HG03432 (cell line): ENCODE measurements at regions not wholly inside any gene's neighbourhood (a gene's known extent, or its start where the extent isn't known, plus 50 kb on each side); places are given as distances from the start of the nearest gene placed in this dataset.

Source experiments
- ATAC-seq: cut with Tn5 transposase; IDR thresholded peaks from one replicate; pipeline ENCODE4 v1.9.1; 2021; ENCODE audit warnings: mild to moderate bottlenecking, moderate library complexity; ENCODE audit not compliant: unreplicated experiment

- ATAC-seq = no peak
Measured at GRCh38 chr16:85319984-85320440, 207.7 kb upstream of the CIBAR2 start.

DNA sequence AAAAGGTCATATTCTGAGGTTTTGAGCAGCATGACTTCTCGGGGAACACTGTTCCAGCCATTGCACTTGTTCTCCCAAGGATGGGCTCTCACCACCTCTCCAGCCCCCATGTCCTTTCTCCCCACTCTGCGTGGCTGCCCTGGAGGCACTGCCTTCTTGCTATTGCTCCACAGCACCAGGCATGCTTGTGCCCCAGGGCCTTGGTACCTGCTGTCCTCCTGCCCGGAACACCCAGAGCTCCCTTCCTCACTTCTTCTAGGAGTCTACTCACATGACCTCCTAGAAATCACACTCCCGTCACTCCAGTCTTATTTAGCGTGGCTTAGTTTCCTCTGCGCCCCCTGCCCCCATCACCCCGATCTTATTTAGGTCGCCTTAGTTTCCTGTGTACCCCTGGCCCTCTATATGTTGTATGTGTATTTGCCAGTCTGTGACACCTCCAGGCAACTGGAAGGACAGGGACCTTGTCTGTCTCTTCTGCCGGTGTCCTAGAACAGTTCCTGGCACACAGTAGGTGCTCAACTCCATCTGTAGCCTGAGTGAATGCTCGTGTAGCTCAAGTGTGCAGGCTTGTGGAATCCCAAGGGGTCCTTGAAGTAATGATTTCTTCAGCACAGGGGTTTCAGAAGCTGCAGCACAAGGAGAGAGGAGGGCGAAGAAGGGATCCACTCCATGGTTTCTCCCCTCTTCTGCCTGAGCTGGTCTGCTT is 208.6 kb upstream of the CIBAR2 start:
- ATAC-seq = no peak

GRCh38 chr16:85321509-85322271 is 209.4 kb upstream of the CIBAR2 start:
- ATAC-seq = no peak

DNA sequence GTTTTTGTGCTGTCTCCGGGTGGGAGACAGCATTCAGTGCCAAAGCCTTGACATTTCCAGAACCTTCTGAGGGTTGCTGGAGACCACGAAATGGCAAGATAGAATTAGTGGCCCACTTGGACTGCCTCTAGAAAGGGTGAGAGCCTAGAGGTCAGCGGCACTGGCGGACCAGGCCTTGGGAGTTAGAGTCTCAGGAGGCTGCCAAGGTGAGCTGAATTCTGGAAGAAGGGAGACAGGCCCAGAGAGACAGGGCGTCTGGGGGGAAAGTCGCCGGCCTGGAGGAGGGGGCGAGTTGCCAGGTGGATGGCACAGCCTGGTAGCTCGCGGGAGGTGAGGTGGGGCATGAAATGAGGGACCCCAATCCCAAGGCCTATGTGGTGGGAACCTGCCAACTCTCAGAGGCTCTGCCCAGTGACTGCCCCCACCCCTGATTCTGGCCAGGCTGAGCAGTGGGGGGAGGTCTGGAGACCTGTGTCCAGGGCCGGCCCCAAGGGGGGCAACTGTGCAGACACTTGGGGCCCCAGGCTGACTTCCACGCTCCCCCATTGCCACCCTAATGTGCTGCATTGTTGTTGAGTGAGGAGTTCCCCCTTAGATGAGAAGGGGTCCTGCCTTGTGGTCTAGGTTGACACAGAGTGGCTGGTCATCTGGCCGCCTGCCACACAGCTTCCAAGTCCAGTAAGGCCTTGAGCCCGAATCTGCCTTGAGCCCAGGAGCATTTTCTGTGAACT is 211.1 kb upstream of the CIBAR2 start:
- no peak for ATAC-seq

GRCh38 chr16:85323961-85324253 is 211.6 kb upstream of the CIBAR2 start:
- ATAC-seq = no peak

DNA sequence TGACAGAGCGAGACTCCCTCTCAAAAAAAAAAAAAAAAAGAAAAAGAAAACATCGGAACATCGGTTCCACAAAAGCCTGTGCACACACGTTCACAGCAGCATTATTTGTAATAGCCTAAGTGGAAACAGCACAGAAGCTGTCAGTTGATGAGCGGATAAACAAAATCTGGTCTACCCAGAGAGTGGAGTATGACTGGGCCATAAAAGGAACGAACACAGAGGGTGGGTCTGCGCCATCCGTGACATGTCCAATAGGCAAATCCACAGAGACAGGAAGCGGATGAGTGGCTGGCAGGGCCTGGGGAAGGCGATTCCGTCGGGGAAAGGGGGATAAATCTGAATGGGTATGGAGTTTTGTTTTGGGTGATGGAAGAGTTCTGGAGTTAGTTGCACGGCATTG is 212.2 kb upstream of the CIBAR2 start:
- ATAC-seq = no peak

DNA sequence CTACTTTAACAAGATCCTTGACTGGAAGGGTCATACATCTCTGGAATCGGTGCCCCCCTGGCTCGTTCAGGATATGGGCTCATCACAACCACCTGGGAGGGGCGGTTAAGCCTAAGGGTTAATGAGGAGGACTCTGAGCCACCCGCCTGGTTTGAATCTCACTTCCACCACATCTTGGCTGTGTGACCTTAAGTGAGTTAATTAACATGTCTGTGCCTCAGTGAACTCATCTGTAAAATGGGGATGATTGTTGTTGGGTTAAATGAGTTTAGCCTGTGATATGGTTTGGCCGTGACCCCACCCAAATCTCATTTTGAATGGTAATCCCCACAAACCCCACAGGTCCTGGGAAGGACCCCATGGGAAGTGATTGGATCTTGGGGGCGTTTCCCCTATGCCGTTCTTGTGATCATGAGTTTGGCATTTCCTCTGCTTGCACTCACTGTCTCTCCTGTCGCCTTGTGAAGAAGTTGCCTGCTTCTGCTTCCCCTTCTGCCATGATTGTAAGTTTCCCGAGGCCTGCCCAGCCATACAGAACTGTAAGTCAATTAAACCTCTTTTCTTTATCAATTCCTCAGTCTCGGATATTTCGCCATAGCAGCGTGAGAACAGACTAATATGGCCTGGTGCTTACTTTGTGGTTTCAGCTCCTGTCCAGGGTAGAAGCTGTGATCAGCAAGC is 214.0 kb upstream of the CIBAR2 start:
- no peak for ATAC-seq

DNA sequence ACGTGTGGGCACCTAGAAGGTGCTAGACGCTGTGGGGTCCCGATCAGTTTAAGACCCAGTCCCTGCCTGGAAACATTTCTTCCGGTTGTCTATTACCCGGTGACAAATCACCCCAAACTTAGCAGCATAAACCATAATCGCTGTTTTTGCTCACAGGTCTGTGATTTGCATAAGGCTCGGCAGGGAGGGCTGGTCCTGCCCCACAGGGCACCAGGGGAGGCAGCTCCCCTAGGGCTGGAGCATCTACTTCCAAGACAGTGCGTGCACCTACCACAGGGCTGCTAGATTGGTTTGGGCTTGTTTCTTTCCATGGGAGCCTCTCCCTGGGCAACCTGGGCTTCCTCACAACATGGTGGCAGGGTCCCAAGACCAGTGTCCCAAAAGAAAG is 214.5 kb upstream of the CIBAR2 start:
- ATAC-seq = no peak

DNA sequence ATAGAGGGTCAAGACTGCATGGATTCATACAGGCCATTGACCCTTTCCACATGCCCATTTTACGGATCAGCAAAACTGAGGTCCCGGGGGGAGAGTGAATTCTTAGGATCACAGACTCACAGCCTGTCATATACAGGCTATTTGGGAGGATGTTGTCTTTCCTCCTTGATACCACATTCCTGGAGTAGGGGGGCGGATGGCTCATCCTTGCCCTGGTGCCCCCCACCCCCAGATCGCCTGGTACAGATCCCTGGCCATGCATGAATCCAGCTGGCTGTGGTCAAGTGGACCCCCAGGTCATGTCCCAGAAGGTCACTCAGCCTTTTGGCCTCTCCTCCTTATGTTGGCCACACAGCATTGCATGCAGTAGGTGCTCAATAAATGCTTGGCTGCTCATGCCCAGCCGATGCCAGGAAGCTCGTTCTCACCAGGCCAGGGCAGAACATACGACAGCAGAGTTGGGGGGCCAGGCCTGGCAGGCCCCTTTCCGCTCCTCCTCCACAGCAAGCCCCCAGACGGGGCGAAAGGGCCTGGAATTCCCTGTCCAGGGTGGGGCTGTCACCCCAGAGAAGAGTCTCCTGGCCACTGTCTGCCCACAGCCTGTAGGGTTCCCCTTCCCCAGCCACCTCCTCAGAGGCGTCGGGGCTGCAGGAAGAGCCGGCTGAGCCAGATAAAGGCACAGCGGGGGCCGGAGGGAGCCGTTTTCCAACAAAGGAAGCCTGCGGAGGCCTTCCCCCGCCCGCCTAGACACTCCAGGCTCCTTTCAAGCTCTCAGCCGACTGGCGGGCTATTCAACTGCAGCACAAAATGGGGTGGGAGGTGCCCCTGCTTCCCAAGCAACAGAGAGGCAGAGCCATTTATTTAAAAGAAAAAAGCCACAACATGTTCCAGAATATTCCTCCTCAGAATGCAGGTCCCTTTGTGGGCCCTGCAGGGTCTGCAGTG is 215.7 kb upstream of the CIBAR2 start:
- no peak for ATAC-seq

- ATAC-seq = no peak
Measured at GRCh38 chr16:85328676-85329058, 216.4 kb upstream of the CIBAR2 start.

GRCh38 chr16:85329059-85329812 is 217.0 kb upstream of the CIBAR2 start:
- ATAC-seq = no peak

DNA sequence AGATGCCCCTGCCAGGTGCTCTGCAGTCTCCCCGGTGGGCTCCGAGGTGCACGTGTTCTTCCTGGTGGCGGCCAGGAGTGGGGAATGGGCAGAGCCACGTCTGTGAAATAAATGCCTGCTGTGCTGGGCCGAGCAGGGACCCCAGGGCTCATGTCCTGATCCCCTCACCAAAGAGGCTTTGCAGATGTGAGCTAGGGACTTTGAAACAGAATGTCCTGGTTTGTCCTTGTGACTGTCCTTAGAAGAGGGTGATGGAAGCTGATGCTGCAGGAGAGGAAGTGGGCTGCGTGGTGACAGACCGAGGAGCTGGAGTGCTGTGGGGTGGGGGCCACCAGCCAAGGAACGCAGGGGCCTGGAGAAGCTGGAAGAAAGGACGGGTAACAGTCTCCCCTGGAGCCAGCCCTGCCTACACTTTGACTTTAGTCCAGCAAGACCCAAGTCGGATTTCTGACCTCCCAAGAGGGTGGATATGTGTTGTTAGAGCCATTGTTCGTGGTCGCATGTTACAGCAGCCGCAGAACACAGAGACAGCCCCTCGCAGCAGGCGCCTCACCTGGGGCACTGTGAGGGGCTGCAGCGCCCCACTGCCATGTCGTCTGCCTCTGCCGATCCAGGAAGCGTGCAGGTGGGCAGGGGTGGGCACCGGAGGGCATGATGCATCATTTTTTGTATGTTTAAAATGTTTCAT is 217.9 kb upstream of the CIBAR2 start:
- ATAC-seq = no peak

DNA sequence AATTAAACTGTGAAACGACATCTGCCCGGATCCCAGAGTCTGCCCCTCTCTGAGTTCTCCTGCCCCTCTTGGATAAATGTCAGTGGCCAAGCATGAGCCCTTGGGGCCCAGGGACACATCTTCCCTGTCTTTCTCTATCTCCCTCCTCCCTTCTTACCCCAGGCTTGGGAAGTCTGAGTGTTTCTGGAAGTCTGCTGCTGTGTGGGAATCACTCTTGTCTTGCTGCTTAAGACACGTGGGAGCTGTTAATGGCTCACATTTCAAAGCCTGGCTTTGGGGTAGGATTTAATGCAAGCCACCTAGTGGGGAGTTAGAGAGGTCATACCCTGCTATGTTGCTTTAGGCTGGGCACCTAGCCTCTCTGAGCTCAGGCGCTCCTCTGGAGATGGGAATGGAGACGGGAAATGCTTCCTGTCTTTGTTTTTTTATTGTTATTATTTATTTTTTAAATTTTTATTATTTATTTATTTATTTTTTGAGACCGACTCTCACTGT is 218.5 kb upstream of the CIBAR2 start:
- no peak for ATAC-seq

DNA sequence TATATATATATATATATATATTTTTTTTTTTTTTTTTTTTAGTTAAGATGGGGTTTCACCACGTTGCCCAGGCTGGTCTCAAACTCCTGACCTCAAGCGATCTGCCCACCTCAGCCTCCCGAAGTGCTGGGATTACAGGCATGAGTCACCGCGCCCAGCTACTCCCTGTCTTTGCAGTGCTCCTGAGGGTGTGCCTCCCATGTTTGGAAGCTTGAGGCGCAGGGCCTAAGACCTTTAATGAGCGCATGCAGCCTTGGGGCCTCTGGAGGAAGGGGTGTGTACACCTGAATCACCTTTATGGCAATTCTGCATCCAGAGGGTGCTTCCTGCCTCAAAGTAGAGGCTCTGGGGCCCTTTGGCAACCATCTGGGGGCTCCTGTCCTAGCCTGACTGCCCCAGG is 219.4 kb upstream of the CIBAR2 start:
- no peak for ATAC-seq

GRCh38 chr16:85332175-85332574 is 219.9 kb upstream of the CIBAR2 start:
- ATAC-seq = no peak

GRCh38 chr16:85333337-85333736 is 221.1 kb upstream of the CIBAR2 start:
- no peak for ATAC-seq

- ATAC-seq = no peak
Measured at GRCh38 chr16:85333744-85334640, 221.7 kb upstream of the CIBAR2 start.
